GM18907 (cell line): ENCODE measurements at regions not wholly inside any gene's neighbourhood (a gene's known extent, or its start where the extent isn't known, plus 50 kb on each side); places are given as distances from the start of the nearest gene placed in this dataset.

Experiments
- ATAC-seq: cut with Tn5 transposase; IDR thresholded peaks from one replicate; pipeline ENCODE4 v1.9.1; 2021; ENCODE audit warnings: mild to moderate bottlenecking, moderate library complexity; ENCODE audit not compliant: unreplicated experiment

DNA sequence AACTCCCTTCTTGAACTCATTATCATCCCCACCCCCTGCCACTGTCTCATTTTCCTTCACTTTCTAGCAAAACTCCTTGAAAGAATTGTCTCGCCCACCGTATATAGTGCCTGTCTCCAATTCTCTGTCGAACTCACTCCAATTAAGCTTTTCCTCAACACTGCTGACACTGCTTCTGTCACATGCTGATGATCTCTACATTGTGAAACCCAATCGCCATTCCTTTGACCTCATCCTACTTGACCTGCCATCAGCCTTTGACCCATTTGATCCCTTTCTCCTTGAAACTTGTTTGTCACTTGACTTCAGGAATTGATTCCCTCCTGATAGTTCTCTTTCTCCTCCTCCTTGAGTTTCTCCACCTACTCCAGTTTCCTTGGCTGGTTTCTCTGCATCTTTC lies 54.8 kb downstream of the CCDC71L start:
- no peak for ATAC-seq

DNA sequence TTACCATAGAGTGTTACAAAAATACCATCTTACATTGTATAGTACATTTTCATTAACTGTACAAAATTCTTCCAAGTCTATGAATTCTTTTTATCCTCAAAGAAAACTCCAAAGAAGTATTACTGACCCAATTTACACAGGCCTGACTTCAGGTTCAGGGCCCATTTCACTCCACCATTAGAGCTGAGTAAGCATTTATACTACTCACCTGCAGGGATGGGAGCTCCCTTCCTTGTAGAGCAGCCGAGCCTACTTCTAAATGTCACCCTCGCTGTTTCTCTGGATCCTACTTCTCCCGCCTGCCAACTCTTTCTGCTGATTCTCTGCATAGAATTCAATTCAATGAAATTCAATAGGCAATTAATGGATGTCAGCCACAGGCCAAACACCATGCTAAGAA lies 56.0 kb downstream of the CCDC71L start:
- no peak for ATAC-seq

DNA sequence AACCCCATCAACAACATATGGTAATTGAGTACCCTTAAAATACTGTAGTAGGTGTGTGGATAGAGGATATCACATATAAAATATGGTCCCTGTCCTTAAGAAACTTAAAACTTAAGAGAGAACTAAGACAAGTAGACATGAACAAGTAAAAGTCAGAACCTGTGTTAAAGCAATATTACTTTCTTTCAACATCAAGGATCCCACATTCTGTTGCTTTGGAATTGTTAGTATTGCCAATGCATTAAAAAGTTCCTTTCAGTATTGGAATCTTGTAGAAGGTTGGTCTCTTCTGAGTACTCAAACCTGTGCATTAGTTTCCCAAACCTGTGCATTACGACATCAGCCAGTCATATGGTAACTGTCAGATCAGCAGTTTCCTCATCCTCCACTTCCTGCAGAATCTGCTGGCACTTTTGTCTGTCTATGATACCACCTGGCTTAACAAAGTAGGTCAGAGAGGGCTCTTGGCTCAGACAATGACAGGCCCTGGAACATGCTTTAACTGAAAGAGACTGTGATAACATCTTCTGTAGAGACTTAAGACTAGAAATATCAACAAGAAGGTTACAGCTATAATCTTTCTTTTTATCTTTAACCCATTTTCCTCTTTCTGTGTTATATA lies 56.5 kb downstream of the CCDC71L start:
- ATAC-seq: no peak

DNA sequence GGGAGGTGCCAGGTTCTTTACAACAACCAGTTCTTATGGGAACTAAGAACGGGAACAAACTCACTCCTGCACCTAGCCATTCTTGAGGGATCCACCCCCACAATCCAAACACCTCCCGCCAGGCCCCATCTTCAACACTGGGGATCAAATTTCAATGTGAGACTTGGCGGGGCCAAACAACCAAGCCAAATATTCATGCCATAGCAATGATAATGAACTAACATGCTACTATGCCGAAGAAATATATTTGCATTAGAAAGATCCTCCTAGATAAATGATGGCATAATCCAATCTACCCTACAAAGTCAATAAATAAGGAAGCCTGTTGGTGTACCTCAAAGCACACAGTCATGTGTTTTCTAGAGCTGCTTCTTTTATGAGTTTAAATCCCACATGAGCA lies 57.6 kb downstream of the CCDC71L start:
- no peak for ATAC-seq

DNA sequence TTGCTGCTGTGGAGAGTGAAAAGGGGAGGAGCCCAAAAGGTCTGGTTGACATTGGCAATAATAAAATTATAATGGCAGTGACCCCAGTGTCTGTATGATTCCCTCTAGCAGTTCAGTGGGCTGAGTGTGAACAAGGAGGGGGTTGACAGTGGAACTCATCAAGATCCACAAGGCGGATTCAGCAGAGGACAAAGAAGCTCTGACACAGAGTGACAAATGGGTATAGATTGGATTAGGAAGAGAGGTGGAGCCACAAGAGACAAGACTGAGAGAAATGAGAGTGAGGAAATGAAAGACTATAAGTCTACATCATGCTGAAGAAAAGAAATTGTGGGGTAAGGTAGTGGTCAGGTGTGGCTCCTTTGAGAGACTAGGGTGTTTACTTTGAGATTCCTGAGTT lies 58.9 kb downstream of the CCDC71L start:
- no peak for ATAC-seq

DNA sequence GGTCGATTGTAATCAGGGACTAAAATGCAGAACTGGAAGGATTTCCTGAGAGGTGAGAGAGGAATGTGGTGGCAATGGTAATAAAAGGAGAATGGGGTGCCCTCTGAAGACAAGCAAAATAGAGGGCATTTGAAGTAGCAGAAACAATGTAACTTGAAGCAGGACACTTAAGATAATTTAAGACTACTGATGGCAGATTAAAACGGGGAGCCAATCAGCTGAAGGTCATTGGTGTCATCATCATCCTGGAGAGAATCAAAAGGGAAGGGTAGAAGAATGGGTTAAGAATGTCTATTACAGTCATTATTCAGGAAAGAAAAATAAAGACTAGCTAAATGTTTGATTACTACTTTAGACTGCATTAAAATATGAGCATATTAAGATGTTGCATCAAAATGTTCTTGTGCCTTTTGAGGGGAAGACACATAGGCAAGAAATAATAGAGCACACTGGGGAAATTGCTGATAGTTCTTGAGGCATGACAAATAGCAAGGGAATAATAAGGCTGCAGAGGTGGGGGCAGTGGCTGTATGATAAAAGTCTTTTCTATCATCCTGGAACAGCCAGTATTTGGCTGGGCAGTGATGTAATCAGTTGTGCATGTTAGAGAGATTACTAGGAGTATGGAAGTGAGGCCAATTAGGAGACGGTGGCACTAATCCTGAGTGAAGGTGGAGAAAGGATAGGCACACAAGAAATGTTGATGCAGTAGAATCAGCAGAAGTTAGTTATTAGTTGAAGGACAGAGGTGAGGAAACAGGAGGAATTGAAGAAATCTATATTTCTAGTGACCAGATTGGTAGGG lies 60.2 kb downstream of the CCDC71L start:
- ATAC-seq: no peak

DNA sequence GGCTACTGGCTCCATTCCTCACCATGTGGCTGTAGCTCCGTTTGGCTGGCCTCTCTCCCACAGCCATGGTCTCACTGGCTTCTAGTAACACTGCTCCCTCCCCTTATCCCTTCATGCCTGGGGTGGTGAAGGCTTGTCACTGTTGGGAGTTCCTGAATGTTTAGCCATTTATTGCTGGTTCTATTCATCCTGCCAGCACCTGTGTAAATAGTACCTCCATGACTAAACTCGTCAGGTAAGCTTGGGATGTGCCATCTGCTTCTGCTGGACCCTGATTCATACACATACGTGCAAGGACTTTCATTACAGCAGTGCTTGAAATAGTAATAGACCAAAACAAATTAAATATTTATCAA lies 61.6 kb downstream of the CCDC71L start:
- no peak for ATAC-seq

DNA sequence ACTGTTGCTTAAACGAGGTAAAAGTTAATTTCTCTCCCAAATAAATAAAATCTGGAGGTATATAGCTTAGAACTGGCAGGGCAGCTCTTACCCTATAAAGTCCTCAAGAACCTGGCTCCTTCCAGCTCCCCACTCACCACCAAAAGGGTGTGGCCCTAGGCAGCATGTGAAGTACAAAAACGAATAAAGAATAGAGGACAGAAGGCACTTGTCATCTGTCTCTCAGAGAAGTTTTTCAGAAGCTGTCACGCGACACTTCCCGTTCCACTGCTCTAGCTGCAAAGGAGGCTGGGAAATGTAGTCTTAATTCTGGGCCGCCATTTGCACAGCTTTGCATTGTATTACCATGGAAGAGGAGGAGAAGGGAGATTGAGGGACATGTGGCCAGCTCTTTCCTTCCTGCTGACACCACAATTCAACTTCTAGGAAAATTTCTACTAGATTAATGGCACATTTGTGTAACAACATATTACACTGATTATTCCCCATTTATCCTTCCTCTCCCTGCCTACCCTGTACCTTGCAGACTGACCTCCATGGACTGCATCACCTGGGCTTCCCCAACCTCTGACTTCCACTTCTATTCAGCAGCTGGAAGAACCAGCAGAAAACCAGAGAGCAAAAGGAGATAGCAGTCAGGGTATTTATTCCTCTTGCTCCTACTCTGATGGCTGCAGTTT lies 62.2 kb downstream of the CCDC71L start:
- ATAC-seq: peak; percentile 97

DNA sequence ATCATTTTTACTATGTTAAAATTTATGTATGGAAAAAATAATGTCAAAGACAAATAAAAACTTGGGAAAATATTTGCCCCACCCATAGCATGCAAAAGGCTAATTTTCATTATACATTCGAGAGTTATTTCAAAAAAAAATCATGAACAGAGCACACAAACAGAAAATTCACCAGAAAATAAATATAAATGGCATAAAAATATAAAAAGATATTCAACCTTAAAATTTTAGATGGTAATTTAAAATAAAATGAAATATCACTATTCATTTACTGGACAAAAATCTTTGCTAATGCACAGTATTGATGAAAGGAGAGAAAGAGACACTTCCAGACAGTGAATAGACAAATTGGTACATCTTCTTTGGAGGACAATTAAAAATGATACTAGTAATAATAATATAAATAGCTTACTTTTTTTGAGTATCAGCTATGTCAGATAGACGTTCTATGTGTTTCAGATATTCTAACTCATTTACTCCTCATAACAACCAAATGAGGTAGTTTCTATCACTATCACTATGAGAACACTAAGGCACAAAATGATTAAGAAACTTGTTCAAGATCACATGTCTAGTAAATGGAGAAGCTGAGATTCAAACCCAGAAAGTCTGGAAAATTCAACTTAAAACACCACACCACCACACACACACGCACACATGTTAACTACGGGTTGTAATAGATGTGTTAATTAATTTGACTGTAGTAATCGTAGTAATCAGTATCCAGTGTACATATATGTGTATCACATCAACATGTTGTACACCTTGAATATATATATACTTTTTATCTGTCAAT lies 63.0 kb downstream of the CCDC71L start:
- no peak for ATAC-seq

DNA sequence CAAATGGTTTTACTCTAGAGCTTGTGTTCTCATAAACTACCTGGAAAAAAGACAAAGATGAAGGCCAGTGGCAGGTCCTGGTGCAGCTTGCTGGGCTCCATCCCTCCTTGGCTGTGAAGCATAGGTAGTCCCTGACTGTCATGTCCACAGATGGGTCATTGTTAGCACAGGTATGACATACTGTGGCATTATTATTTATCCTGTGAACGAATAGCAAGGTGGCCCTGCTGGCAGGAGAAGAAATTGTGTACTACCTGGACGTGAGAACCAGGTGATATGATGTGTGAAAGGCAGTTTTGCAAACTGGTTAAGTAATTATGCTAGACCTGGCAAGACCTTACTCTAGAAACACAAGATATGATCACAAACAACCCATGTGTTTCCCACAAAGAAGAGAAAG lies 63.9 kb downstream of the CCDC71L start:
- ATAC-seq: no peak

DNA sequence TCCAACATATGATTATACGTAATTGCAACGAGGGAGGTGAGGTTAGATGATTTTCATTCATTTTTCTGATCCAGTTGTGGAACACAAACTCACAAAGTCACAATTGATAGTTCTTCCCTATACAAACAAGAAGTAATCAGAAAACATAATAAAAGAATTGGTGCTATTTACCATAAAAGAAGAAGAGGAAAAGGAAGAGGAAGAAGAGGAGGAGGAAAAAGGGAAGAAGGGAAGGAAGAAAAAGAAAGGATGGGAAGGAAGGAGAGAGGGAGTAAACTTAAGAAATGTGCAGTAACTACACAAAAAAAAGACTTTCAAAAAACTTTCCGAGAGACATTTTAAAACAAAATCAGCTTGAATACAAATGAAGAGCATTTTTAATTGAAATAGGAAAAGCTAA lies 65.0 kb downstream of the CCDC71L start:
- no peak for ATAC-seq

DNA sequence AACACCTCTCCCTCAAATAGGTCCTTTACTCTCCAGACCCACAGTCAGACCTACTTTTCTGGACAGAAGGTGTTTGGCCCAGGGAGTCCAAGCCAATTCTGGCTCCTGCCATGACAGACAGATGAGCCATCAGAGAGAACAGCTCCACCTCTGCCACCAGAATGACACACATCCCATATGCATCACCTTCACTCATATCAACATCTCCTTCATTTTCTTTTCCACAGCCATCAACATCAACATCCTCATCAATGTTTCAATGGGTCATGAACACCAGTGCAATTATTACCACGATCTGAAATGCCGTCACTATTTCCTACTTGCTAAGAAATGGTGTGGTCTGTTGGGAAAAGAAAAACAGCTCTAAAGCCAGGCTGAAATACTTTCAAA lies 67.9 kb downstream of the CCDC71L start:
- ATAC-seq: no peak

DNA sequence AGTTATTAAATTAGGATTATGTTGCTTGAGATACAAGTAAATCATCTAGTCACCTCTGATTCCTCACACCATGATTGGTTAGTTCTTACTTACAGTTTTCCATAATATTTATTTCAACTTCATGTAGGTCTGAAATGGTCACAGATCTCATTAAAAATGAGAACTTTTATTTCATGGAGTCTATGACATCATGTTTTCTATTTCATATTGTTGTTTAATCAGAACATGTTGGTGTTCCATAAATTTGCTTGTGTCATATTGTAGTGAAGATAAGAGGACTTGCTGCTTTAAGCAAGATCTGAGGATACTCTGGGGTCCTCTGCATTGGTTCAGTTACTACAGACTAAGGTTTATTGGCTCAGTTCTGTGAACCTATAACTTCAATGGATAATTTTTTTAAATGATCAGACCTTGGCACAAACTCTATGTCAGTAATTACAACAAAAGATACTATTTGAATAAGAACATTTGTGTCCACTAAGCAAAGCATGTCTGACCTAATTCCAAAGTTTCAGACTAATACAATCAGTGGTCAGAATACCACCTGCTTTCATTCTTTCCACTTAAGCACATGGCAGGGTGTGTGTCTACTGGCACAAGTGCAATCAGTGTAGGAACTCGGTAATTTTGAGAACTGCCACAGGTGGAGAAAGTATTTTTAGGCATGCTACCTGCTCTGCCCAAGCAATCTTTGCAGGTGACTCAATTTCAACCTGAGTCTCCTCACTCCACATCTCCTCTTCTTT lies 68.5 kb downstream of the CCDC71L start:
- ATAC-seq: no peak

DNA sequence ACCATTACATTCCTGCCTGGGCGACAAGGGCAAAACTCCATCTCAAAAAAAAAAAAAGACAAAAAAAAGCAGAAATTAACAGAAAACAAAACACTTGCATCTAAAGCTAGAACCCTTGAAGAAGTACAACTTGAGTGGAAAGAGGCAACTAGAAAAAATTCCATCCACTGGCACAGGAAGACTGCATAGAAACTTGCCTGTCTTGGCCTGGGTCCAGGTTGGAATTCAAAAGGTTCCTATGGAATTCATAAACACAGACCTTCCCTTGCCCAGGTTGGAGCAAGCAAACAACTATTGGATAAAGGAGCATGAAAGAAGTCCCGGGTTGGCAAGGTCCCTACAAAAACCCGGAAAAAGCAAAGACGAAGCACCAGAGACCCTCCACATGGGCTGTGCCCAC lies 69.8 kb downstream of the CCDC71L start:
- no peak for ATAC-seq

DNA sequence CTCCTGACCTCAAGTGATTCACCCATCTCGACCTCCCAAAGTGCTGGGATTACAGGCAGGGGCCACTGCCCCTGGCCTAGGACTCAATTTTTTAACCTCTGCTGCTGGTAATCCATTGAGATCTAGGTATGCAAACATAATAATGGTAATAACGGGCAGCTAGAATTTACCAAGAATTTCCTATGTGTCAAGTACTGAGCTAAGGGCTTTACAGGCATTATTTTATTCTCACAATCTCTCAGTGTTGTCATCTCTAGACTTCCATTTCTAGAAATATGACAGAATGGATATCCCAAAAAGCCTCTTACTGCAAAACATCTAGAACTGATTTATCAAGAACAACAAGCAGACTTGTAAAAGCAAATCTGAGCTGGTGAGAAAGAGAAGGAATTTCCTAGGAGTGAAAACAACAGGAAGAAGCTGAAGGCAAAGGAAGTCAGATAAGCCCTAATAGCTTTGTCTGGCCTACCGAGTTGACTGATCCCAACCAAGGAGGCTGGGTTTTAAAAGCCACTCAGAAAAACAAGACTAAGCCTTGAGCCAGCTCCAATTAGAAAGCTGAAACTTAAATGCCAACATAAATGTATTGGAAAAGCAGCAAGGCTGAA lies 70.6 kb downstream of the CCDC71L start:
- ATAC-seq: no peak

DNA sequence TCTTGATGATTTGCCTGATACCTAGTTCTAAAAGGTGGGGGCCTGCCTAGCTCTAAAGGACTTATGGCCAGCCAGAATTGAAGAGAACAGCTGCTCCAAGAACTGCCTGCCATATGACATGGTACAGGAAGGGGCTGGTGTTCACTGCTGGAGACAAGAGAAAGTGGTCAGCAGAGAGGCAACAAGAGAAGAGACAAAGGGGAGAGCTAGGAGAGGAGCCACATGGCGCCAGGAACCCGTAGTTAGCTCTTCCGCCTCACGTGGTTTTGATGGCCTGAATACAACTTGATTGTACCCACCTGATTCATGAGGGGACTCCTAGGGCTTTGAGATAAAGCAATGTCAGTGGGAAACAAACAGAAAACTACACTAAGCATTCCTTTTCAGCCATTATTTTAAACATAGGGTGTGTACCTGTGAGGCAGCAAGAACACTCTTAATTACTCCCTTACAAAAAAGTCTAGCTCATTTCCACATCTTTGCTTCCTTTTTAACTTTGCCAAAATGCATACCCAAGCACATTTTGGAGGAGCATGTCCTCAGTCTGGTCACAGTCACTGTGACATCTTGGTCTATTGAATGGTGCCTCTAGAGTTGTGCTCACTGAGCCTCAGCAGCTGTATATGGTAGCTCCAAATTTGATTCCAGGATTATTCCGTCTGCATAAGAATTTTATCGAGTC lies 71.6 kb downstream of the CCDC71L start:
- no peak for ATAC-seq

DNA sequence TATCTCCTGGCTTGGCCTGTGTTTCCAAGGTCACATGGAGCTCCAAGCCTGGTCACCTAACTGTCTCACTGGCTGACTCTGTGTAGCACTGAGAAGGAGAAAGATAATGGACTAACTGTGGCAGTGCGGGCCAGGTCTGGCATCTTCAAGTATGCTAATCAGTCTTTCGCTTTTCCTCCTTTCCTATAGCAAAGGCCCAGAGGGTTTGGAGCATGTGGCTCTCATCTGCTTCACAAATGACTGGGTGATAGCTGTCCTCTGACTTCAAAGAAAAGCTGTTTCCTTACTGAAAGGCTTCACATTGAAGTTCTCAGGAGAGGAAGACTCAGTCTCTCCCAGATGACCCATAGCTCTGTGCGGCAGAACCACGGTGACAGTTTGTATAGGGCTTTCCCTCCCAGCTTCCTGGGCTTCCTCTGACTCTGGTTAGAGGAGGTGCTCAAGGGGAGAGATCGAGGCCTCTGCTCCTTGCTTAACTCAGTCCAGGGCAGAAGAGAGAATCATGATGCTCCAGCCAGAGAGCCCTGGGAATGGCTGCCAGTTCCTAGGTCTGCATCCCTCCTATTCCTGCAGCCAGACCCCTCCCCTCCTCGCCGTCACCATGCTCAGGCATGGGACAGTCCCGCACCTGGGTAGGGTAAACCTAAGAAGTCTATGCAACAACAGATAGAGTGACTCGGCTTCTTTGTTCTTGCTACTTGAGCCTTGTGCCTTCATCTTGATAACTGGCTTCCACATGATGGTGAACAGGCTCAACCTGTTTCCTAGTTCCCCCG lies 72.3 kb downstream of the CCDC71L start:
- ATAC-seq: no peak

DNA sequence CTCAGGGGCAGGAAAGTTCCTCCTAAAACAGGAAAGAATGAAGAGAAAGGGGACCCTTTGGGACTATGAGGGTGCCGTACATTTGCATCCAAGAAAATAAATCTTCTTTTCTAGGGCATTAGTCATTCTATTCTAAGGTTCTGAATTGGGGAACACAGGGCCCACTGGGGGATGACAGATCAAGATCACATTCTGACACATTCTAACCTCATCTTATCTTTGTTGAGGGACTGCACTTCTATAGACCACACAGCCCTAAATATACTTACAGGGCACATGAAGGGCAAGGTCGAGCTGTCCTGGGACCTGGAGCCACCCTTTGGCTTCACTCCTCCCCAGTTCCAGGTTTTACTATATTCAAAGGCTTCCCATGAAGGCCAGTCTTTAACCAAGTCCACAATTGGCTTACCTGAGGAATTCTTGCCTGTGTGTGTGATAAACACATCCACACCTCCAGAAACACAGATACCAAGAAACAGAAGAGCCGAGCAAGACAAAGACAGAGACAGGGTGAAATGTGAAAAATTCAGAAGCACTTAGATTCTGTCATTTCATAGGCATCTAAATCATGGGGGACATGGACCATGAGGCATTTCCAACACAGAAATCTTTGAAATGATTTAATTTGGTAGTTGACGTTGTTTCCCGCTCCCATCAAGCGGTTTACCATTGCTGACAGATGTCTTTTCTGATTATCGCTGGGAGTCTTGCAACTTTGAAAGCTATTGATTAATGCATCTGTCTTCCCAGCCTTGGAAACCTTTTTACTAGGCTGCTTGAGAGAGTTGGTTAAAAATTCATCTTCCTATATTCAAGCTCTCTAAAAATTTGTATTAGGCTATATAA lies 75.8 kb downstream of the CCDC71L start:
- ATAC-seq: no peak
